PC-9 (cell line): ENCODE measurements at regions not wholly inside any gene's neighbourhood (a gene's known extent, or its start where the extent isn't known, plus 50 kb on each side); places are given as distances from the start of the nearest gene placed in this dataset.

Experiments used
- BruUV-seq: library from RNA; stranded (reverse); fragments of 400-500 nt; replicated peaks from 2 replicates; lab custom pipeline; 2021; lab: Mats Ljungman, UMichigan
- CTCF ChIA-PET: fragments of 300-600 bp; sonication (Branson Sonifier 250); formaldehyde crosslinking; loops from one replicate; lab custom pipeline; 2022; ENCODE audit warnings: antibody characterized with exemption; lab: Charles Lee
- POLR2A ChIA-PET: fragments of 300-600 bp; sonication (Branson Sonifier 250); formaldehyde crosslinking; loops from one replicate; lab custom pipeline; 2022; ENCODE audit warnings: antibody characterized with exemption; ENCODE audit not compliant: unreplicated experiment; lab: Charles Lee
- DNase-seq, 2 experiments: peaks; one replicate each; pipeline versions ENCODE4 v3.0.0 to v3.0.0-alpha.2; 2015 to 2022; ENCODE audit warnings: mixed read lengths in 1 of 2
- H2AFZ ChIP-seq: fragments of 200-600 bp; sonication (generic); 2 replicates; pipeline ENCODE4 v1.8.1; 2017; ENCODE audit warnings: antibody characterized with exemption
- H3F3A ChIP-seq: fragments of 200-600 bp; sonication (generic); 2 replicates; pipeline ENCODE4 v1.8.1; 2017; ENCODE audit warnings: antibody characterized with exemption, mild to moderate bottlenecking, low read depth; ENCODE audit not compliant: insufficient read depth
- H3K27ac ChIP-seq: fragments of 200-600 bp; sonication (generic); 2 replicates; pipeline ENCODE4 v1.6.1; 2016; ENCODE audit warnings: mixed run types
- H3K27me3 ChIP-seq: fragments of 200-600 bp; sonication (generic); 2 replicates; pipeline ENCODE4 v1.6.1; 2016; ENCODE audit warnings: low read depth, mixed run types; ENCODE audit not compliant: insufficient read depth
- H3K36me3 ChIP-seq: fragments of 200-600 bp; sonication (generic); 2 replicates; pipeline ENCODE4 v1.6.1; 2016; ENCODE audit warnings: low read depth, mixed run types
- H3K4me1 ChIP-seq: fragments of 200-600 bp; sonication (generic); replicated peaks from 2 replicates; pipeline ENCODE4 v1.6.1; 2016; ENCODE audit warnings: mixed run types; ENCODE audit not compliant: insufficient read depth
- H3K4me2 ChIP-seq: fragments of 200-600 bp; sonication (generic); 2 replicates; pipeline ENCODE4 v1.6.1; 2017; ENCODE audit warnings: mixed run types
- H3K4me3 ChIP-seq: fragments of 200-600 bp; sonication (generic); 2 replicates; pipeline ENCODE4 v1.6.1; 2016; ENCODE audit warnings: mixed run types
- H3K79me2 ChIP-seq: fragments of 200-600 bp; sonication (generic); 2 replicates; pipeline ENCODE4 v1.6.1; 2017; ENCODE audit warnings: low read depth, mixed run types
- H3K9me2 ChIP-seq: fragments of 200-600 bp; sonication (generic); 2 replicates; pipeline ENCODE4 v1.8.1; 2017; ENCODE audit warnings: mild to moderate bottlenecking; ENCODE audit not compliant: insufficient read depth
- H3K9me3 ChIP-seq: fragments of 200-600 bp; sonication (generic); 2 replicates; pipeline ENCODE4 v1.8.1; 2016; ENCODE audit warnings: low read depth; ENCODE audit not compliant: insufficient read depth
- H4K20me1 ChIP-seq: fragments of 200-600 bp; sonication (generic); 2 replicates; pipeline ENCODE4 v1.8.1; 2017; ENCODE audit not compliant: insufficient read depth
- CTCF ChIP-seq: fragments of 200-600 bp; sonication (generic); conservative IDR thresholded peaks from 2 replicates; pipeline ENCODE4 v1.6.1; 2017; ENCODE audit warnings: mixed run types, antibody characterized with exemption, mild to moderate bottlenecking, moderate library complexity
- EZH2 ChIP-seq: fragments of 200-600 bp; sonication (generic); IDR thresholded peaks from 2 replicates; pipeline ENCODE4 v1.8.0; 2017; ENCODE audit warnings: antibody characterized with exemption, low read depth
- intact Hi-C: fragments of 100-400 bp; cut with micrococcal nuclease; formaldehyde crosslinking; loops from one replicate; pipeline ENCODE4 v1.10.0; 2022; ENCODE audit not compliant: unreplicated experiment

GRCh38 chr18:56128153-56128791, 510.1 kb downstream of the TXNL1 start:
- POLR2A ChIA-PET = no interaction called here
- no peaks in the 10 kb centered on the region for H3K27me3 ChIP-seq
- H3K4me1 ChIP-seq = no peaks in the 10 kb centered on the region
- intact Hi-C loops = no loop called here
- no peaks in the 10 kb centered on the region for H3K36me3 ChIP-seq
- H3K4me2 ChIP-seq = no peak overlapping the region
- no peak for TF ChIP-seq EZH2
- no peak for TF ChIP-seq CTCF
- no peaks in the 10 kb centered on the region for H3K9me3 ChIP-seq
- CTCF ChIA-PET = no interaction called here
- H3K27ac ChIP-seq = no peak overlapping the region
- no peak for DNase-seq
- H3K79me2 ChIP-seq = no peaks in the 10 kb centered on the region
- no peak overlapping the region for H3K4me3 ChIP-seq
- H3F3A ChIP-seq = no peaks in the 10 kb centered on the region
- H4K20me1 ChIP-seq = no peaks in the 10 kb centered on the region
- H2AFZ ChIP-seq = no peak overlapping the region
- H3K9me2 ChIP-seq = no peaks in the 10 kb centered on the region; the same call in 1 of the 2 replicates
- BruUV-seq = no TSS peak

GRCh38 chr18:56127322-56128099, 510.9 kb downstream of the TXNL1 start:
- H3K27me3 ChIP-seq = no peaks in the 10 kb centered on the region
- POLR2A ChIA-PET = no interaction called here
- BruUV-seq = no TSS peak

GRCh38 chr18:56124186-56124585, 514.2 kb downstream of the TXNL1 start:
- Histone ChIP-seq H2AFZ (no peak overlapping the region), H3K9me3 (no peaks in the 10 kb centered on the region), H3K4me1 (no peaks in the 10 kb centered on the region), H3K27me3 (no peaks in the 10 kb centered on the region), H3K79me2 (no peaks in the 10 kb centered on the region), H3K4me3 (no peak overlapping the region), H3K27ac (no peak overlapping the region), H4K20me1 (no peaks in the 10 kb centered on the region), H3F3A (no peaks in the 10 kb centered on the region), H3K9me2 (no peaks in the 10 kb centered on the region; the same call in 1 of the 2 replicates), H3K4me2 (no peak overlapping the region), H3K36me3 (no peaks in the 10 kb centered on the region)
- intact Hi-C loops = no loop called here
- POLR2A ChIA-PET = no interaction called here
- DNase-seq = no peak
- no TSS peak for BruUV-seq
- CTCF ChIA-PET = no interaction called here
- TF ChIP-seq EZH2 (no peak), CTCF (no peak)

More at GRCh38 chr18:56127322-56128099, 510.9 kb downstream of the TXNL1 start:
- Histone ChIP-seq H2AFZ (no peak overlapping the region), H3K27ac (no peak overlapping the region), H4K20me1 (no peaks in the 10 kb centered on the region), H3K4me2 (no peak overlapping the region), H3K9me3 (no peaks in the 10 kb centered on the region), H3K4me3 (no peak overlapping the region), H3K9me2 (no peaks in the 10 kb centered on the region; the same call in 1 of the 2 replicates), H3K4me1 (no peaks in the 10 kb centered on the region), H3F3A (no peaks in the 10 kb centered on the region), H3K36me3 (no peaks in the 10 kb centered on the region), H3K79me2 (no peaks in the 10 kb centered on the region)
- no peak for TF ChIP-seq CTCF
- no peak for TF ChIP-seq EZH2
- CTCF ChIA-PET = no interaction called here
- intact Hi-C loops = no loop called here
- no peak for DNase-seq
